Thymus (tissue), 11 donors: ENCODE measurements at regions not wholly inside any gene's neighbourhood (a gene's known extent, or its start where the extent isn't known, plus 50 kb on each side); places are given as distances from the start of the nearest gene placed in this dataset.

Source experiments
- DNase-seq, 9 donors: peaks; one replicate each; pipeline ENCODE4 v3.0.0-alpha.2; 2013; ENCODE audit warnings: low spot score in 9 of 9, low read depth in 6 of 9, missing footprints in 1 of 9
- H3K27ac ChIP-seq, 2 donors: one replicate each; pipeline ENCODE4 v1.5.1; 2013; ENCODE audit warnings: control low read depth in 1 of 2, low read depth in 1 of 2, low read length in 1 of 2, mild to moderate bottlenecking in 1 of 2, moderate library complexity in 1 of 2
- H3K27me3 ChIP-seq, 2 donors: one replicate each; pipeline ENCODE4 v1.5.1; 2013; ENCODE audit warnings: low read length in 1 of 2; ENCODE audit not compliant: control insufficient read depth in 2 of 2, insufficient read depth in 1 of 2
- H3K36me3 ChIP-seq, 2 donors: one replicate each; pipeline ENCODE4 v1.5.1; 2013; ENCODE audit warnings: low read length in 1 of 2, mild to moderate bottlenecking in 1 of 2, moderate library complexity in 1 of 2; ENCODE audit not compliant: control insufficient read depth in 2 of 2, insufficient read depth in 2 of 2
- H3K4me1 ChIP-seq, 2 donors: one replicate each; pipeline ENCODE4 v1.5.1; 2013; ENCODE audit warnings: low read length in 2 of 2; ENCODE audit not compliant: control insufficient read depth in 2 of 2, insufficient read depth in 2 of 2
- H3K4me3 ChIP-seq, 2 donors: one replicate each; pipeline ENCODE4 v1.5.1; 2013; ENCODE audit warnings: low read length in 2 of 2, control low read depth in 1 of 2, mild to moderate bottlenecking in 1 of 2
- H3K9me3 ChIP-seq, 2 donors: one replicate each; pipeline ENCODE4 v1.5.1; 2013; ENCODE audit warnings: low read length in 1 of 2, mild to moderate bottlenecking in 1 of 2; ENCODE audit not compliant: control insufficient read depth in 2 of 2, insufficient read depth in 1 of 2
- WGBS: extraction: QIAGEN DNeasy Blood & Tissue Kit; methylation state at CpG from one replicate; pipeline ENCODE4 v1.1.7; 2013; 5-methylcytosine and 5-hydroxymethylcytosine counted together
- donor health status: healthy.

GRCh38 chr20:12354725-12355124 lies 437.0 kb downstream of the BTBD3 start:
- H3K27me3 ChIP-seq, result no peaks in the 10 kb centered on the region
- 43% methylated on average over 1 of the region's 1 CpG for WGBS

GRCh38 chr20:12355185-12355584 lies 437.5 kb downstream of the BTBD3 start:
- Histone ChIP-seq H3K4me1 (no peaks in the 10 kb centered on the region), H3K27ac (no peak overlapping the region), H3K9me3 (peaks cover 0 to 4% of the 10 kb centered on the region in 2 donors), H3K36me3 (no peaks in the 10 kb centered on the region), H3K4me3 (no peak overlapping the region), H3K27me3 (no peaks in the 10 kb centered on the region)
- WGBS, result 88% methylated on average over 1 of the region's 1 CpG
- DNase-seq, result peak in 1 of 9 donors; percentile 10

More at GRCh38 chr20:12354725-12355124, 437.0 kb downstream of the BTBD3 start:
- H3K4me3 ChIP-seq, result no peak overlapping the region
- H3K9me3 ChIP-seq, result peaks cover 0 to 4% of the 10 kb centered on the region in 2 donors
- H3K4me1 ChIP-seq, result no peaks in the 10 kb centered on the region
- H3K36me3 ChIP-seq, result no peaks in the 10 kb centered on the region
- DNase-seq, result no peak
- no peak overlapping the region for H3K27ac ChIP-seq

GRCh38 chr20:12358006-12358654 lies 440.4 kb downstream of the BTBD3 start:
- H3K4me1 ChIP-seq, result no peaks in the 10 kb centered on the region
- WGBS, result 82% methylated on average over 4 of the region's 4 CpGs
- H3K36me3 ChIP-seq, result no peaks in the 10 kb centered on the region
- no peak for DNase-seq
- H3K4me3 ChIP-seq, result no peak overlapping the region
- no peak overlapping the region for H3K27ac ChIP-seq
- H3K27me3 ChIP-seq, result no peaks in the 10 kb centered on the region
- H3K9me3 ChIP-seq, result peaks cover 0 to 4% of the 10 kb centered on the region in 2 donors

- 89% methylated on average over 2 of the region's 2 CpGs for WGBS
- Histone ChIP-seq H3K36me3 (no peaks in the 10 kb centered on the region), H3K27ac (no peak overlapping the region), H3K4me1 (no peaks in the 10 kb centered on the region), H3K4me3 (no peak overlapping the region), H3K9me3 (peaks cover 0 to 4% of the 10 kb centered on the region in 2 donors), H3K27me3 (no peaks in the 10 kb centered on the region)
- no peak for DNase-seq
Measured at GRCh38 chr20:12358655-12359009, 440.9 kb downstream of the BTBD3 start.

- WGBS, result 31% methylated on average over 1 of the region's 1 CpG
- no peak overlapping the region for H3K27ac ChIP-seq
- DNase-seq, result no peak
- H3K4me3 ChIP-seq, result no peak overlapping the region
- H3K36me3 ChIP-seq, result no peaks in the 10 kb centered on the region
- no peaks in the 10 kb centered on the region for H3K4me1 ChIP-seq
- no peaks in the 10 kb centered on the region for H3K27me3 ChIP-seq
- no peaks in the 10 kb centered on the region for H3K9me3 ChIP-seq
Measured at GRCh38 chr20:12371990-12372389, 454.3 kb downstream of the BTBD3 start.

- WGBS, result 86% methylated on average over 1 of the region's 1 CpG
- no peaks in the 10 kb centered on the region for H3K27me3 ChIP-seq
- DNase-seq, result no peak
- H3K4me1 ChIP-seq, result no peaks in the 10 kb centered on the region
- H3K4me3 ChIP-seq, result no peak overlapping the region
- H3K27ac ChIP-seq, result no peak overlapping the region
- no peaks in the 10 kb centered on the region for H3K36me3 ChIP-seq
- no peaks in the 10 kb centered on the region for H3K9me3 ChIP-seq
Measured at GRCh38 chr20:12372557-12372956, 454.9 kb downstream of the BTBD3 start.

GRCh38 chr20:12375967-12376366 lies 458.3 kb downstream of the BTBD3 start:
- Histone ChIP-seq H3K4me1 (no peaks in the 10 kb centered on the region), H3K9me3 (no peaks in the 10 kb centered on the region), H3K27ac (no peak overlapping the region), H3K4me3 (no peak overlapping the region), H3K36me3 (no peaks in the 10 kb centered on the region), H3K27me3 (no peaks in the 10 kb centered on the region)
- DNase-seq, result no peak

GRCh38 chr20:12383821-12384220 lies 466.1 kb downstream of the BTBD3 start:
- no peaks in the 10 kb centered on the region for H3K9me3 ChIP-seq
- H3K4me3 ChIP-seq, result no peak overlapping the region
- H3K36me3 ChIP-seq, result no peaks in the 10 kb centered on the region
- DNase-seq, result no peak
- no peaks in the 10 kb centered on the region for H3K4me1 ChIP-seq
- H3K27me3 ChIP-seq, result no peaks in the 10 kb centered on the region
- H3K27ac ChIP-seq, result no peak overlapping the region
- 97% methylated on average over 1 of the region's 1 CpG for WGBS

- Histone ChIP-seq H3K4me1 (no peaks in the 10 kb centered on the region), H3K27me3 (no peaks in the 10 kb centered on the region)
- WGBS, result 67% methylated on average over 3 of the region's 3 CpGs
Measured at GRCh38 chr20:12386821-12387220, 469.1 kb downstream of the BTBD3 start.

More at GRCh38 chr20:12386821-12387220, 469.1 kb downstream of the BTBD3 start:
- Histone ChIP-seq H3K9me3 (no peaks in the 10 kb centered on the region), H3K36me3 (no peaks in the 10 kb centered on the region), H3K4me3 (no peak overlapping the region), H3K27ac (no peak overlapping the region)
- DNase-seq, result no peak
